Fibroblast of lung (primary cell): ENCODE measurements at regions not wholly inside any gene's neighbourhood (a gene's known extent, or its start where the extent isn't known, plus 50 kb on each side); places are given as distances from the start of the nearest gene placed in this dataset.

Experiments
- EZH2 ChIP-seq: IDR thresholded peaks from 2 replicates; pipeline ENCODE4 v1.5.1; 2012; ENCODE audit warnings: low read length, control low read depth, mild to moderate bottlenecking; ENCODE audit errors: missing control alignments
- TF ChIP-seq, protein P1 (sequence below), 2 donors: IDR thresholded peaks in 1 of 2; conservative IDR thresholded peaks in 1 of 2; 1 replicate in 1 of 2; 2 replicates in 1 of 2; pipeline ENCODE4 v1.5.1; 2011 to 2012; ENCODE audit warnings: low read length in 2 of 2, control low read depth in 1 of 2, inconsistent platforms in 1 of 2, low read depth in 1 of 2, mild to moderate bottlenecking in 1 of 2

DNA sequence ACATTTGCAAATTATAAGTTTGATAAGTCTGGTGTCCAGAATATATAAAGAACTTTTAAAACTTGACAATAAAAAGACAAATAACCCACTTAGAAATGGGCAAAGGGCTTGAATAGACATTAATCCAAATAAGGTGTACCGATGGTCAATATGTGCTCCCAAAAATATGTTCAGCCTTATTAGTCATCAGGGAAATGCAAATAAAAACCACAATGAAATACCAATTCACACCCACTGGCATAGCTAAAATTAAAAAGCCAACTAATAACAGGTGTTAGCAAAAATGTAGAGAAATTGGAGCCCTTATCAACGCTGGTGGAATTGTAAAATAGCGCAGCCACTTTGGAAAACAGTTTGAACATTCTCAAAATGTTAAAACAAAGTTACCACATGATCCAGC is 79.0 kb upstream of the SCG2 start:
- TF ChIP-seq, protein P1, sequence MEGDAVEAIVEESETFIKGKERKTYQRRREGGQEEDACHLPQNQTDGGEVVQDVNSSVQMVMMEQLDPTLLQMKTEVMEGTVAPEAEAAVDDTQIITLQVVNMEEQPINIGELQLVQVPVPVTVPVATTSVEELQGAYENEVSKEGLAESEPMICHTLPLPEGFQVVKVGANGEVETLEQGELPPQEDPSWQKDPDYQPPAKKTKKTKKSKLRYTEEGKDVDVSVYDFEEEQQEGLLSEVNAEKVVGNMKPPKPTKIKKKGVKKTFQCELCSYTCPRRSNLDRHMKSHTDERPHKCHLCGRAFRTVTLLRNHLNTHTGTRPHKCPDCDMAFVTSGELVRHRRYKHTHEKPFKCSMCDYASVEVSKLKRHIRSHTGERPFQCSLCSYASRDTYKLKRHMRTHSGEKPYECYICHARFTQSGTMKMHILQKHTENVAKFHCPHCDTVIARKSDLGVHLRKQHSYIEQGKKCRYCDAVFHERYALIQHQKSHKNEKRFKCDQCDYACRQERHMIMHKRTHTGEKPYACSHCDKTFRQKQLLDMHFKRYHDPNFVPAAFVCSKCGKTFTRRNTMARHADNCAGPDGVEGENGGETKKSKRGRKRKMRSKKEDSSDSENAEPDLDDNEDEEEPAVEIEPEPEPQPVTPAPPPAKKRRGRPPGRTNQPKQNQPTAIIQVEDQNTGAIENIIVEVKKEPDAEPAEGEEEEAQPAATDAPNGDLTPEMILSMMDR (conservative IDR thresholded peaks at IDR 0.05 in 1 of 2, IDR thresholded peaks at IDR 0.05 in 1 of 2; ENCODE audit: low read depth in 1 of 2, low read length in 2 of 2) = no peak
- TF ChIP-seq EZH2 = no peak
